ENCODE measurements at regions not wholly inside any gene's neighbourhood (a gene's known extent, or its start where the extent isn't known, plus 50 kb on each side); places are given as distances from the start of the nearest gene placed in this dataset.

GRCh38 chr2:195162194-195162593 is 494.8 kb upstream of the SLC39A10 start:
- Histone ChIP-seq H2AFZ (ENCODE audit: low read depth, low read length) (no peak overlapping the region), H3K4me2 (ENCODE audit: insufficient read depth, low read length) (no peak overlapping the region), H4K20me1 (replicated peaks; ENCODE audit: control insufficient read depth, extremely low read depth, insufficient read depth, low read length) (no peaks in the 10 kb centered on the region), H3K4me1 (ENCODE audit: control insufficient read depth, extremely low read depth, insufficient read depth, low read length) (no peaks in the 10 kb centered on the region), H3K9me3 (replicated peaks; ENCODE audit: control insufficient read depth, insufficient read depth, low read length) (no peaks in the 10 kb centered on the region), H3K27me3 (ENCODE audit: control insufficient read depth in 2 of 2, insufficient read depth in 2 of 2, low read length in 2 of 2) (no peaks in the 10 kb centered on the region), H3K27ac (ENCODE audit: insufficient read depth, low read depth, low read length) (no peak overlapping the region), H3K79me2 (ENCODE audit: control insufficient read depth, insufficient read depth, low read length) (no peaks in the 10 kb centered on the region), H3K4me3 (replicated peaks in 1 of 3; ENCODE audit: insufficient read depth in 1 of 3, low read depth in 1 of 3, low read length in 3 of 3) (no peak overlapping the region), H3K9ac (replicated peaks; ENCODE audit: extremely low read depth, insufficient read depth, low read length) (no peak overlapping the region), H3K36me3 (ENCODE audit: control insufficient read depth in 2 of 2, extremely low read depth in 1 of 2, insufficient read depth in 2 of 2, low read length in 2 of 2) (no peaks in the 10 kb centered on the region), H3K9me1 (replicated peaks; ENCODE audit: control insufficient read depth, extremely low read depth, insufficient read depth, low read length) (no peaks in the 10 kb centered on the region)
- FAIRE-seq (no peak), DNase-seq (ENCODE audit: low read depth, low spot score) (no peak)
- TF ChIP-seq GATA2 (IDR thresholded peaks at IDR 0.05; ENCODE audit: insufficient read depth, insufficient read length, low read depth, low read length), result no peak
- TF ChIP-seq EZH2 (IDR thresholded peaks at IDR 0.05; ENCODE audit: borderline replicate concordance, low read depth, low read length, severe bottlenecking), result no peak
- TF ChIP-seq CTCF (IDR thresholded peaks at IDR 0.05; ENCODE audit: extremely low read depth in 1 of 2, insufficient read depth in 1 of 2, low read depth in 1 of 2, low read length in 2 of 2), result no peak
- no peak for TF ChIP-seq FOS (IDR thresholded peaks at IDR 0.05; ENCODE audit: borderline replicate concordance, insufficient read depth, low read length)
- no peak for TF ChIP-seq POLR2A (IDR thresholded peaks at IDR 0.05; ENCODE audit: low read depth, low read length)
- no peak for TF ChIP-seq MAX (IDR thresholded peaks at IDR 0.05; ENCODE audit: insufficient read depth, insufficient read length)
- no peak for TF ChIP-seq POLR2AphosphoS5 (IDR thresholded peaks at IDR 0.05; ENCODE audit: insufficient read depth, low read depth, low read length)
- no peak for TF ChIP-seq MYC (IDR thresholded peaks at IDR 0.05; ENCODE audit: low read depth, low read length)
- POLR2A ChIA-PET, result no interaction called here
- BruUV-seq (replicated peaks), result no TSS peak
- CTCF ChIA-PET, result no interaction called here
- intact Hi-C loops (cut with micrococcal nuclease) (no loop called here), dilution Hi-C loops (cut with MboI; ENCODE audit: extremely low pct_ligation_motif_present, low sequenced_read_pairs) (no loop called here)

Data from endothelial cell of umbilical vein (primary cell).